Cardiac fibroblast (primary cell): ENCODE measurements at regions not wholly inside any gene's neighbourhood (a gene's known extent, or its start where the extent isn't known, plus 50 kb on each side); places are given as distances from the start of the nearest gene placed in this dataset.

Experiments
- DNase-seq, 2 donors: peaks; one replicate each; pipeline versions ENCODE4 v3.0.0 to v3.0.0-alpha.2; 2010; ENCODE audit warnings: low read depth in 2 of 2
- H3K4me3 ChIP-seq, 2 donors: replicated peaks in 1 of 2; 1 replicate in 1 of 2; 2 replicates in 1 of 2; pipeline ENCODE4 v1.5.1; 2011; ENCODE audit warnings: low read depth in 2 of 2, low read length in 2 of 2, mild to moderate bottlenecking in 2 of 2, moderate library complexity in 1 of 2
- TF ChIP-seq, protein P1 (sequence below): IDR thresholded peaks from one replicate; pipeline ENCODE4 v1.5.1; 2011; ENCODE audit warnings: low read depth, mild to moderate bottlenecking, low read length, inconsistent platforms

DNA sequence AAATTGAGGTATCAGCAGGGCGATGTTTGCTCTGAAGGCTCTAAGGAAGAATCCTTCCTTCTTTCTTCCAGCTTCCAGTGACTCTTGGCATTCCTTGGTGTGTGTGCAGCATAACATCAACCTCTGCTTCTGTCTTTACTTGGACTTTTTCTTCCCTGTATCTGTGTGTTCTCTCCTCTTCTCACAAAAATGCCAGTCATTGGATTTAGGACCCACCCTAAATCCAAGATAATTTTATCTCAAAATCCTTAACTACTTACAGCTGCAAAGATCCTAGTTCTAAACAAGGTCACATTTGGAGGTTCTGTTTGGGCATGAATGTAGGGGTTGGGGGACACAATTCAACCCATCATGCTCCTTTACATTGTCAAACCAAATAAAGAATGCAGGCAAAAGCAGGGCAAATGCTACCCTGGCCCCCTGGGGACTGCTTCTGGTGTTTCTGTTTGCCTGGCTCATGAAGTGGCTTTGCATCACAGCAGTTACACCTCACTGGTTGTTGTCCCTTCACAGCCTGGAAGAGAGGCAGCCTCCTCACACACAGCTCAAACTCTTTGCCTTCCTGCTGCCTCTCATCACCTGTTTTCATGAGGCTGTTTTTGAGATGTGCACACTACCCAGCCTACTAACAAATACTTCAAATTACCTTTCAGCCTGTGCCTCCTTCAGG, 64.8 kb upstream of the PLCXD3 start:
- TF ChIP-seq, protein P1, sequence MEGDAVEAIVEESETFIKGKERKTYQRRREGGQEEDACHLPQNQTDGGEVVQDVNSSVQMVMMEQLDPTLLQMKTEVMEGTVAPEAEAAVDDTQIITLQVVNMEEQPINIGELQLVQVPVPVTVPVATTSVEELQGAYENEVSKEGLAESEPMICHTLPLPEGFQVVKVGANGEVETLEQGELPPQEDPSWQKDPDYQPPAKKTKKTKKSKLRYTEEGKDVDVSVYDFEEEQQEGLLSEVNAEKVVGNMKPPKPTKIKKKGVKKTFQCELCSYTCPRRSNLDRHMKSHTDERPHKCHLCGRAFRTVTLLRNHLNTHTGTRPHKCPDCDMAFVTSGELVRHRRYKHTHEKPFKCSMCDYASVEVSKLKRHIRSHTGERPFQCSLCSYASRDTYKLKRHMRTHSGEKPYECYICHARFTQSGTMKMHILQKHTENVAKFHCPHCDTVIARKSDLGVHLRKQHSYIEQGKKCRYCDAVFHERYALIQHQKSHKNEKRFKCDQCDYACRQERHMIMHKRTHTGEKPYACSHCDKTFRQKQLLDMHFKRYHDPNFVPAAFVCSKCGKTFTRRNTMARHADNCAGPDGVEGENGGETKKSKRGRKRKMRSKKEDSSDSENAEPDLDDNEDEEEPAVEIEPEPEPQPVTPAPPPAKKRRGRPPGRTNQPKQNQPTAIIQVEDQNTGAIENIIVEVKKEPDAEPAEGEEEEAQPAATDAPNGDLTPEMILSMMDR = no peak
- no peak for DNase-seq
- H3K4me3 ChIP-seq = no peak overlapping the region

DNA sequence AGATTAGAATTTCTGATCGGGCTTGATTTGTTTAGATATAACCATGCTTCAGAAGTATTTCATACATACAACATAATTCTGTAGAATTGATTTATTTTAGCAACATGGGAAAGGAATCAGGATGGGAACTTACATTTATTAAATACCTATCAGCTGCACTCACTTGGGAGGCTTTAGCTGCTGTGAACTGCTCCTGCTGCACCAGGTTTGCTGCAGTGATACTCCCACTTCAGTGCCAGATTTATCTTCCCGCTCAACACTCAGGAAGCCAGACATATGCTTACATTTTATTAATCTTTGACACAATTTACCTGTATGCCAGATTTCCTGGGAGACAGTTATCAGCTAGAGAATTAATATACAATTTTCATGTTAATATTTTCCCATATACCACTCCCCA, 64.0 kb upstream of the PLCXD3 start:
- DNase-seq = no peak
- H3K4me3 ChIP-seq = no peak overlapping the region
- TF ChIP-seq, protein P1 = no peak
